DOHH2 (cell line): ENCODE measurements at regions not wholly inside any gene's neighbourhood (a gene's known extent, or its start where the extent isn't known, plus 50 kb on each side); places are given as distances from the start of the nearest gene placed in this dataset.

ENCODE experiments used
- EZH2phosphoT487 ChIP-seq: fragments of 200-600 bp; sonication (generic); IDR thresholded peaks from 2 replicates; pipeline ENCODE4 v1.6.1; 2017; ENCODE audit warnings: borderline replicate concordance, mild to moderate bottlenecking, antibody characterized with exemption, low read length, moderate library complexity, mixed read lengths
- TF ChIP-seq, protein P1 (sequence below): fragments of 200-600 bp; sonication (generic); IDR thresholded peaks from one replicate; pipeline ENCODE4 v1.5.1; 2014; ENCODE audit warnings: antibody characterized with exemption, mild to moderate bottlenecking, low read depth, low read length; ENCODE audit not compliant: poor library complexity, severe bottlenecking

- TF ChIP-seq, protein P1, sequence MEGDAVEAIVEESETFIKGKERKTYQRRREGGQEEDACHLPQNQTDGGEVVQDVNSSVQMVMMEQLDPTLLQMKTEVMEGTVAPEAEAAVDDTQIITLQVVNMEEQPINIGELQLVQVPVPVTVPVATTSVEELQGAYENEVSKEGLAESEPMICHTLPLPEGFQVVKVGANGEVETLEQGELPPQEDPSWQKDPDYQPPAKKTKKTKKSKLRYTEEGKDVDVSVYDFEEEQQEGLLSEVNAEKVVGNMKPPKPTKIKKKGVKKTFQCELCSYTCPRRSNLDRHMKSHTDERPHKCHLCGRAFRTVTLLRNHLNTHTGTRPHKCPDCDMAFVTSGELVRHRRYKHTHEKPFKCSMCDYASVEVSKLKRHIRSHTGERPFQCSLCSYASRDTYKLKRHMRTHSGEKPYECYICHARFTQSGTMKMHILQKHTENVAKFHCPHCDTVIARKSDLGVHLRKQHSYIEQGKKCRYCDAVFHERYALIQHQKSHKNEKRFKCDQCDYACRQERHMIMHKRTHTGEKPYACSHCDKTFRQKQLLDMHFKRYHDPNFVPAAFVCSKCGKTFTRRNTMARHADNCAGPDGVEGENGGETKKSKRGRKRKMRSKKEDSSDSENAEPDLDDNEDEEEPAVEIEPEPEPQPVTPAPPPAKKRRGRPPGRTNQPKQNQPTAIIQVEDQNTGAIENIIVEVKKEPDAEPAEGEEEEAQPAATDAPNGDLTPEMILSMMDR, result no peak
- TF ChIP-seq EZH2phosphoT487, result no peak
Measured at GRCh38 chr1:181160998-181161870, 72.7 kb downstream of the IER5 start.
